Breast epithelium (tissue), 3 donors: ENCODE measurements at regions not wholly inside any gene's neighbourhood (a gene's known extent, or its start where the extent isn't known, plus 50 kb on each side); places are given as distances from the start of the nearest gene placed in this dataset.

Source experiments
- CTCF ChIP-seq, 3 donors: fragments of 450-650 bp; IDR thresholded peaks; one replicate each; pipeline ENCODE4 v1.5.1; 2016 to 2017; ENCODE audit warnings: antibody characterized with exemption in 3 of 3, mild to moderate bottlenecking in 3 of 3, moderate library complexity in 3 of 3
- POLR2AphosphoS5 ChIP-seq, 3 donors: sonication (generic); formaldehyde crosslinking; IDR thresholded peaks; one replicate each; pipeline ENCODE4 v1.6.1; 2017; ENCODE audit warnings: antibody characterized with exemption in 3 of 3

- TF ChIP-seq CTCF (IDR thresholded peaks at IDR 0.05) (no peak), POLR2AphosphoS5 (IDR thresholded peaks at IDR 0.05) (no peak)
Observed at GRCh38 chr2:67567886-67568285, 170.8 kb downstream of the ETAA1 start.
